Naive thymus-derived CD8-positive, alpha-beta T cell (primary cell): ENCODE measurements at regions not wholly inside any gene's neighbourhood (a gene's known extent, or its start where the extent isn't known, plus 50 kb on each side); places are given as distances from the start of the nearest gene placed in this dataset.
A peak's percentile ranks its signal among the peaks of the same experiment; 100 is the strongest.
"Not testable (repeated sequence)": the region's sequence is repeated elsewhere in the genome, so short reads cannot be mapped to it uniquely, and the experiment has no call there.

Source experiments
- ATAC-seq, 2 donors: fragments of 150-1000 bp; cut with Tn5 transposase in 1 of 2; sonication (Bioruptor Pico), chemical (Tn5 transposase) in 1 of 2; 1 replicate in 1 of 2; 2 replicates in 1 of 2; pipeline ENCODE4 v1.10.0; 2021; ENCODE audit warnings: mild to moderate bottlenecking in 2 of 2, moderate library complexity in 2 of 2
- POLR2A ChIA-PET: fragments of 350-600 bp; sonication (Branson Sonifier 250); formaldehyde crosslinking; loops from one replicate; lab custom pipeline; 2021; ENCODE audit warnings: antibody characterized with exemption; lab: Charles Lee
- DNase-seq, 10 donors: peaks; one replicate each; pipeline versions ENCODE4 v3.0.0 to v3.0.0-alpha.2; 2020 to 2022
- H3K27ac Mint-ChIP-seq, 10 donors: one replicate each; pipeline ENCODE4 v1.8.0; 2020 to 2022; ENCODE audit warnings: mild to moderate bottlenecking in 10 of 10, mixed read lengths in 10 of 10, moderate library complexity in 4 of 10, inconsistent platforms in 1 of 10
- H3K27me3 Mint-ChIP-seq, 5 donors: one replicate each; pipeline ENCODE4 v1.8.0; 2021 to 2022; ENCODE audit warnings: mixed read lengths in 5 of 5
- H3K36me3 Mint-ChIP-seq, 3 donors: one replicate each; pipeline ENCODE4 v1.8.0; 2020 to 2022; ENCODE audit warnings: mixed read lengths in 3 of 3, mild to moderate bottlenecking in 2 of 3, inconsistent platforms in 1 of 3
- H3K4me1 Mint-ChIP-seq, 4 donors: one replicate each; pipeline ENCODE4 v1.8.0; 2021 to 2022; ENCODE audit warnings: mixed read lengths in 4 of 4
- H3K4me3 Mint-ChIP-seq, 10 donors: one replicate each; pipeline ENCODE4 v1.8.0; 2020 to 2022; ENCODE audit warnings: mild to moderate bottlenecking in 10 of 10, mixed read lengths in 10 of 10, moderate library complexity in 6 of 10, inconsistent platforms in 1 of 10
- H3K9me3 Mint-ChIP-seq, 9 donors: one replicate each; pipeline ENCODE4 v1.8.0; 2020 to 2022; ENCODE audit warnings: mixed read lengths in 9 of 9, mild to moderate bottlenecking in 3 of 9, inconsistent platforms in 1 of 9, moderate library complexity in 1 of 9

- H3K27ac Mint-ChIP-seq, result no peak overlapping the region
- H3K4me1 Mint-ChIP-seq, result no peaks in the 10 kb centered on the region
- no peak overlapping the region for H3K4me3 Mint-ChIP-seq
- DNase-seq (no peak), ATAC-seq (no peak)
- POLR2A ChIA-PET, result no interaction called here
- H3K36me3 Mint-ChIP-seq, result peaks cover 0 to 9% (median 0%) of the 10 kb centered on the region in 3 donors
- H3K9me3 Mint-ChIP-seq, result peaks cover 4 to 25% (median 14%) of the 10 kb centered on the region in 9 donors
- no peaks in the 10 kb centered on the region for H3K27me3 Mint-ChIP-seq
These were observed 1370.3 kb upstream of the CITED2 start for GRCh38 chr6:140744659-140745320.

- Mint-ChIP-seq H3K9me3 (no peaks in the 10 kb centered on the region), H3K4me3 (no peak overlapping the region), H3K4me1 (no peaks in the 10 kb centered on the region), H3K36me3 (no peaks in the 10 kb centered on the region), H3K27me3 (peaks cover 0 to 4% (median 0%) of the 10 kb centered on the region in 5 donors), H3K27ac (no peak overlapping the region)
- POLR2A ChIA-PET, result no interaction called here
- ATAC-seq, result no peak
- no peak for DNase-seq
These were observed 1361.8 kb upstream of the CITED2 start for GRCh38 chr6:140736231-140736630.

- no peak for ATAC-seq
- Mint-ChIP-seq H3K9me3 (no peaks in the 10 kb centered on the region), H3K4me1 (peaks cover 0 to 10% (median 7%) of the 10 kb centered on the region in 4 donors), H3K4me3 (no peak overlapping the region), H3K36me3 (no peaks in the 10 kb centered on the region), H3K27ac (no peak overlapping the region), H3K27me3 (peaks cover 0 to 4% (median 0%) of the 10 kb centered on the region in 5 donors)
- POLR2A ChIA-PET, result no interaction called here
- DNase-seq, result no peak
These were observed 1358.5 kb upstream of the CITED2 start for GRCh38 chr6:140732991-140733390.

- no peak overlapping the region for H3K4me3 Mint-ChIP-seq
- H3K27ac Mint-ChIP-seq, result no peak overlapping the region
- H3K9me3 Mint-ChIP-seq, result no peaks in the 10 kb centered on the region
- no peak for ATAC-seq
- POLR2A ChIA-PET, result no interaction called here
- peaks cover 0 to 10% (median 7%) of the 10 kb centered on the region in 4 donors for H3K4me1 Mint-ChIP-seq
- peaks cover 0 to 4% (median 0%) of the 10 kb centered on the region in 5 donors for H3K27me3 Mint-ChIP-seq
- H3K36me3 Mint-ChIP-seq, result no peaks in the 10 kb centered on the region
- DNase-seq, result no peak
These were observed 1357.7 kb upstream of the CITED2 start for GRCh38 chr6:140732155-140732554.

- Mint-ChIP-seq H3K27ac (no peak overlapping the region), H3K4me3 (no peak overlapping the region), H3K9me3 (no peaks in the 10 kb centered on the region), H3K27me3 (peaks cover 0 to 4% (median 0%) of the 10 kb centered on the region in 5 donors), H3K36me3 (no peaks in the 10 kb centered on the region), H3K4me1 (peaks cover 0 to 10% (median 7%) of the 10 kb centered on the region in 4 donors)
- no peak for DNase-seq
- ATAC-seq, result no peak
- POLR2A ChIA-PET, result no interaction called here
These were observed 1357.3 kb upstream of the CITED2 start for GRCh38 chr6:140731741-140732140.

- peaks cover 0 to 10% (median 7%) of the 10 kb centered on the region in 4 donors for H3K4me1 Mint-ChIP-seq
- H3K27me3 Mint-ChIP-seq, result no peaks in the 10 kb centered on the region
- no peak overlapping the region for H3K27ac Mint-ChIP-seq
- POLR2A ChIA-PET, result no interaction called here
- no peaks in the 10 kb centered on the region for H3K36me3 Mint-ChIP-seq
- peak in 1 of 2 donors; percentile 38 for ATAC-seq
- DNase-seq, result no peak
- no peak overlapping the region for H3K4me3 Mint-ChIP-seq
- H3K9me3 Mint-ChIP-seq, result no peaks in the 10 kb centered on the region
These were observed 1355.1 kb upstream of the CITED2 start for GRCh38 chr6:140729521-140729920.

GRCh38 chr6:140718021-140718420 is 1343.6 kb upstream of the CITED2 start:
- no peak for DNase-seq
- Mint-ChIP-seq H3K4me3 (no peak overlapping the region), H3K4me1 (no peaks in the 10 kb centered on the region), H3K36me3 (peaks cover 0 to 6% (median 0%) of the 10 kb centered on the region in 3 donors), H3K9me3 (peaks cover 0 to 21% (median 11%) of the 10 kb centered on the region in 9 donors), H3K27me3 (peaks cover 0 to 3% (median 0%) of the 10 kb centered on the region in 5 donors), H3K27ac (no peak overlapping the region)
- ATAC-seq, result no peak
- POLR2A ChIA-PET, result no interaction called here

GRCh38 chr6:140713495-140713894 is 1339.0 kb upstream of the CITED2 start:
- no peak for DNase-seq
- H3K4me3 Mint-ChIP-seq, result no peak overlapping the region
- POLR2A ChIA-PET, result no interaction called here
- H3K27me3 Mint-ChIP-seq, result peaks cover 0 to 5% (median 0%) of the 10 kb centered on the region in 5 donors
- no peak for ATAC-seq
- peaks cover 0 to 21% (median 11%) of the 10 kb centered on the region in 9 donors for H3K9me3 Mint-ChIP-seq
- H3K4me1 Mint-ChIP-seq, result peaks cover 0 to 8% (median 0%) of the 10 kb centered on the region in 4 donors
- no peak overlapping the region for H3K27ac Mint-ChIP-seq
- H3K36me3 Mint-ChIP-seq, result peaks cover 0 to 6% (median 0%) of the 10 kb centered on the region in 3 donors

- ATAC-seq (no peak), DNase-seq (no peak)
- Mint-ChIP-seq H3K9me3 (peaks cover 0 to 4% (median under 1%) of the 10 kb centered on the region in 9 donors), H3K4me3 (no peak overlapping the region), H3K27ac (no peak overlapping the region), H3K4me1 (peaks cover 0 to 8% (median 0%) of the 10 kb centered on the region in 4 donors), H3K36me3 (peaks cover 0 to under 1% (median 0%) of the 10 kb centered on the region in 3 donors), H3K27me3 (peaks cover 0 to 2% (median 0%) of the 10 kb centered on the region in 5 donors)
- POLR2A ChIA-PET, result no interaction called here
These were observed 1336.7 kb upstream of the CITED2 start for GRCh38 chr6:140711019-140711613.

GRCh38 chr6:140708441-140708840 is 1334.0 kb upstream of the CITED2 start:
- no peak for DNase-seq
- peaks cover 0 to 3% (median 0%) of the 10 kb centered on the region in 9 donors for H3K9me3 Mint-ChIP-seq
- H3K27me3 Mint-ChIP-seq, result peaks cover 0 to 2% (median 0%) of the 10 kb centered on the region in 5 donors
- H3K27ac Mint-ChIP-seq, result no peak overlapping the region
- no peak overlapping the region for H3K4me3 Mint-ChIP-seq
- ATAC-seq, result no peak
- POLR2A ChIA-PET, result no interaction called here
- H3K4me1 Mint-ChIP-seq, result peaks cover 0 to 8% (median 0%) of the 10 kb centered on the region in 4 donors
- no peaks in the 10 kb centered on the region for H3K36me3 Mint-ChIP-seq

- H3K4me3 Mint-ChIP-seq, H3K9me3 Mint-ChIP-seq, H3K4me1 Mint-ChIP-seq, ATAC-seq, H3K36me3 Mint-ChIP-seq, H3K27me3 Mint-ChIP-seq, H3K27ac Mint-ChIP-seq, DNase-seq, POLR2A ChIA-PET: not testable (repeated sequence)
These were observed 1329.6 kb upstream of the CITED2 start for GRCh38 chr6:140704008-140704407.

GRCh38 chr6:140697585-140697984 is 1323.1 kb upstream of the CITED2 start:
- no peak for DNase-seq
- ATAC-seq, result no peak
- H3K4me1 Mint-ChIP-seq, result no peaks in the 10 kb centered on the region
- no peaks in the 10 kb centered on the region for H3K27me3 Mint-ChIP-seq
- no peak overlapping the region for H3K27ac Mint-ChIP-seq
- POLR2A ChIA-PET, result no interaction called here
- H3K4me3 Mint-ChIP-seq, result no peak overlapping the region
- H3K36me3 Mint-ChIP-seq, result no peaks in the 10 kb centered on the region
- H3K9me3 Mint-ChIP-seq, result no peaks in the 10 kb centered on the region

- no peak for DNase-seq
- no peak overlapping the region for H3K27ac Mint-ChIP-seq
- peaks cover 0 to under 1% (median 0%) of the 10 kb centered on the region in 5 donors for H3K27me3 Mint-ChIP-seq
- peaks cover 0 to 1% (median 0%) of the 10 kb centered on the region in 9 donors for H3K9me3 Mint-ChIP-seq
- H3K36me3 Mint-ChIP-seq, result no peaks in the 10 kb centered on the region
- no peak overlapping the region for H3K4me3 Mint-ChIP-seq
- POLR2A ChIA-PET, result no interaction called here
- H3K4me1 Mint-ChIP-seq, result no peaks in the 10 kb centered on the region
- no peak for ATAC-seq
These were observed 1310.5 kb upstream of the CITED2 start for GRCh38 chr6:140684776-140685550.
